Stimulated activated naive CD8-positive, alpha-beta T cell treated with anti-CD3 and anti-CD28 coated beads, Interleukin-15, Interleukin-2, amounts not matched to agents 100 U/mL and 50 U/mL, for 24 hours (primary cell): ENCODE measurements at regions not wholly inside any gene's neighbourhood (a gene's known extent, or its start where the extent isn't known, plus 50 kb on each side); places are given as distances from the start of the nearest gene placed in this dataset.
"Not testable (repeated sequence)": the region's sequence is repeated elsewhere in the genome, so short reads cannot be mapped to it uniquely, and the experiment has no call there.

ENCODE experiments used
- ATAC-seq: fragments of 150-1000 bp; cut with Tn5 transposase; one replicate; pipeline ENCODE4 v1.10.0; 2021
- DNase-seq: peaks from one replicate; pipeline ENCODE4 v3.0.0; 2021

DNA sequence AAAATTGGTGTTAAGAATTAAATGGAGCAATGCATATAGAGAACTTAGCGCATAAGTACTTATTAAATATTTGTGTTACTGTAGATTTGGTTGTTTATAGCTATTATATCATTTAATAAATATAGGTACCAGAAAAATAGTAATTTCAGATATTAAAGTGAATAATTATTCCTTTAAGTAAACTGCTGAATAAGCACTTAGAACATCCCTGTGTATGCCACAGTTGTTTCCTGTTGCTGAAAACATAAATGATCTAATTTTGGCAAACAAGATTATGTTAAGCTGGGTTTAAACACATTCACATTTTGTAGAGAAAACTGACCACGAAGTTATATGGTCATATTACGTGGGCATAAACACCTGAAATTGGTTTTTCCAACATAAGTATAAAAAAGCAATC, 388.0 kb upstream of the ZNF804A start:
- no peak for ATAC-seq

DNA sequence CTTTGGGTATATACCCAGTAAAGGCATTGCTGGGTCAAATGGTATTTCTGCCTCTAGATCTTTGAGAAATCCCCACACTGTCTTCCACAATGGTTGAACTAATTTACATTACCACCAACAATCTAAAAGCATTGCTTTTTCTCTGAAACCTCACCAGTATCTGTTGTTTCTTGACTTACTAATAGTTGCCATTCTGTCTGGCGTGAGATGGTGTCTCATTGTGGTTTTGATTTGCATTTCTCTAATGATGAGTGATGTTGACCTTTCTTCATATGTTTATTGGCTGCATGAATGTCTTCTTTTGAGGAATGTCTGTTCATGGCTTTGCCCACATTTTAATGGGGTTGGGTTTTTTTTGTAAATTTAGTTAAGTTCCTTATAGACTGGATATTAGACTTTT, 382.6 kb upstream of the ZNF804A start:
- no peak for DNase-seq
- no peak for ATAC-seq

More for the DNA sequence above, 388.0 kb upstream of the ZNF804A start:
- DNase-seq: no peak

DNA sequence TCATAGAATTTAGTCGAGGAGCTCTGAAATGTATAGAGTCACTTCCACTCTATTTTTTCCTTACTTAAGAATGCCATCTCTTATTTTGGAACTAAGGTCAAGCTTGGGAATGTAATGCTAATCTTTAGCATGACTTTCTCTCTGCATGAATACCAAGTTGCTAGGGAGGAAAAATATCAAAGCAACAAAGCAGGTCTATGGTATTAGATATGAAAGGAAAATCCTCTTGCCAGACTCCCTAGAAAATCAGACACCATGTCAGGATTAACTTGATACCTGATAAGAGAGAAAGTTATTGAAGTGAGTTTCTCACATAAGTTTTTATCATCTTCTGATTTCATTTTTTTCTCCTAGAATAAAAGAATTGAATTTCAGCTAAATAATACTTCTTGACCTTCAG, 341.7 kb upstream of the ZNF804A start:
- ATAC-seq (no peak), DNase-seq (no peak)

DNA sequence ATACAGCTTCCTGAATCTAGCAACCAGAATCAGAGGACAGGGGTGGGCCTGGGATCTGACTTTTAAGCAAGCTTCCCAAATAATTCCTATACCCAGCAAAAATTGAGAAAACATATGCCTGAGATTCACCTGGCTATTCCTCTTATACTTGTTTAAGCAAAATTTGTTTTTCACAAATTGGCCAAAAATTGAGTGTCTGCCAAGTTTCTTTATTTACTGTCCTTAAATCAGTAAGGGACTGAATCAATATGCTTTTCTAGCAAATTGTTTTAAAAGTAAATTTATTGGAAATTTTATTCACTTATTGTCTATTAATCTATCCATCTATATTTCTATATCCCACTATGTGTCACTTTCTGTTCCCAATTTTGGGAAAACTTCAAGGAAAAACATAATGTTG, 337.0 kb upstream of the ZNF804A start:
- ATAC-seq: no peak
- no peak for DNase-seq

DNA sequence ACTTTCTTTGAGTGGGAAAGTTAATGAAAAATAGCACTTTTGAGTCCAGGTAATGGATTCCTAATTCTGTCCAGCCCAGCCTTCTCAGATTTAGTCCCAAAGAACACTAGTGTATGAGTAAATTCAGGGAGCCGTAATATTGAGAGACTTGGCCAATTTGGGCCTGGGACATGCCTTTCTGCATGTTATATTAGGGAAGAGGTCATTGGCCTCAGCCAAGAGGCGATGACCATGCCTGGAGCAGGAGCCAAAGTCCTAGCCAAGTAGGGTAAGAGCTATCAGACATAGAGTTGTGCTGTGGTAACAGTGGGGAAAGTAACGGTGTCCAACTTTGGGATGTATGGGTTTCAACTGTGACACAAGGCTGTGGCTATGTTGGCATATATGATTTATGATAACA, 336.5 kb upstream of the ZNF804A start:
- no peak for DNase-seq
- ATAC-seq: no peak

DNA sequence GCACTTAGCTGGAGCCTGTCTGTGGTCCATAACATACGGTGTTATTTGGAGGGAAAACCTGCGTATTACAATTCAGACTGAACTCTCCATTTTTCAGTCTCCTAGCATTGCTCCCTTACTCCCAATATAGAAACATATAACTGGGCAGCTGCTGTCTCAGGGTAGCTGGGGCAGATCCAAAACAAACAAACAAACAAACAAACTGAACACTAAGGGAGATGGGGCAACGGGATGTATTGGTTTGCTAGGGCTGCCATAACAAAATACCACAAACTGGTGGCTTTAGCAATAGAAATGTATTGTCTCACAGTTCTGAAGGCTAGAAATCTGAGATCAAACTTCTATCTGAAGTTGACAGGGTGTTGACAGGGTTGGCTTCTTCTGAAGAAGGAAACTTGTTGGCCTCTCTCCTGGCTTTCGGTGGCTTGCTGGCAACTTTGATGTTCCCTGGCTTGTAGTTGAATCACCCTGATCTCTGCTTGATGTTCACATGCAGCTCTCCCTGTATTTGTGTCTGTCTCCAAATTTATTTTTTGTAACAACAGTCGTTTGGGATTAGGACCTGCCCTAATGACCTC, 329.3 kb upstream of the ZNF804A start:
- no peak for ATAC-seq
- no peak for DNase-seq

DNA sequence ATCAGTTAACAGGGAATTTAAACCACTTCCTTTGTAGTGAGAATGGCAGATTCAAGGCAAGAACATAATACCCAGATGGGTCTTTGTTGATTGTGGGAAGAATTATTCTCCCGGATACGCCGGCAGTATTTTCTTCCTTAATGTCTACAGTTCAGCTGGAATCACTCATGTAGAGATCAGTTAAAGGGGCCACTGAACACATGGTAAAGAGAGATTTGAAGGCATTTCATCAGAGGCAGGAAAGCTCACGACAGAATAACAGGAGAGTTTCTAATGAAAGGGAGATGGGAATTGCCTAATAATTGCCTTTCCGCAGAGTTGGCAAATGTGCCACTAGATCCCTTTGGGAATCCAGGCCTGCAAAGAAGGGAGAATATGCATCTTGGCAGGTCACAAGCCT, 327.7 kb upstream of the ZNF804A start:
- ATAC-seq (no peak), DNase-seq (no peak)

DNA sequence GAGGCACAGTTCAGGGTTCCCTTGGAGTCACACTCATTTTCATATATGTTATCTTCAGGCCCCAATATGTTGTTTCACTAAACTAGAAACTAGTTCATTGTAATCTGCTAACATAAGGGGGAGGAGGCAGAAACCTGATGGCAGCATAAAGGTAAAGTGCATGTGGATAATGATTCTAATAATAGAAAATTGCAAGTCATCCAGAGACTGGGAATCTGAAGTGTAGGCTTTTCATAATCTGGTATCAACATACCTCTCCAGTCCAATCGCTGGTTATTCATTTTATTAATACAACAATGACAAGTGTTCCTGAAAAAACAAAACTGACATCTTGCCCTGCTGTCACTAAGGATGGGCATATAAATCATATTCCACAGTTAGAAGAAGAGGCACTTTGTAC, 326.3 kb upstream of the ZNF804A start:
- DNase-seq (no peak), ATAC-seq (no peak)

DNA sequence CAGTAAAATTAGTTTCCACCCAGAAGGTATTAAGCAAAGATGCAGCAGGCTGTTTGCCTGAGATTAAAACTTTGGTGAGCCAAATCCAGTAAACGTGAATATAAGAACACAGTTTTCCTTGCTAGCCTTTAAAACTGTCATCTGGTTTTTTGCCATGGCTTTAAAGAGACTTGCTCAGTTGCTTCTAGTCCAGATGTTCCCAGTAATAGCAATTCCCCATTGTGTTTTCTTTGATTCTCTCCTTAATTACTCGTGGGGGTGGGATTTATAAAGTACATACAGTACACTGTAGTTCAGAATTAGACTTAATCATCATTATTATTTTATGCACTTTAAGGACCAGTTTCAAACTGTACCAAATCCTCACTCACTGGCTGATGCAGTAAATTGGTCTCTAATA, 303.5 kb upstream of the ZNF804A start:
- no peak for DNase-seq
- no peak for ATAC-seq

DNA sequence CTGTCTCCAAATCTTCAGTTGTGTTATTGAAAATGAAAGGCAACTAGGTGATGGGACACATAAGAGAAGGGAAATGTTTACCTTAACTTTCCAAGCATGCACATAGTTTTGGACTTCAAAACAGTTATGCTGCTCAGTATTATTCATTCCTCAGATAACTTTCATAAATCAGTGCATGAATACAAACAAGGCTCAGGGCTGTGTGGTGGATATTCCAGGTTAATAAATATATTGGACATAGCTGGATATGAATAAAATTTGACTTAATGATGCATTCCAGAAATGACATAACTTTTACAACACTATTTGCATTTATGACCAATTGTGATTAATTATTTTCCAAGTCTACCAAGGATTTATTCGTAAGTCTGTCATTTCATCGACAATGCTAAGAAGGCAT, 301.2 kb upstream of the ZNF804A start:
- ATAC-seq: no peak
- no peak for DNase-seq

DNA sequence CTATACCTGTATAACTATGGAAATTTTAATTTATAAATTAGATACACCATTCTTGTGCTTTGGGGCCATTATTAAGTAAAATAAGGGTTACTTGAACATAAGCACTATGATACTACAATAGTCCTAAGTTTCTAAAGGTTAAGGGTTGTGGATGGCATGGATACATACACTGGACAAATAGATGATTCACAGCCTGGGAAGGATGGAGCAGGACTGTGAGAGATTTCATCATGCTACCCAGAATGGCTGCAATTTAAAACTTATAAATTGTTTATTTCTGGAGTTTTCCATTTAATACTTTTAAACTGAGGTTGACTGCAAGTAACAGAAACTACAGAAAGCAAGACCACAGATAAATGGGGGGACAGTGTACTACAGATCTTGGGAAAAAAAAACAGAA, 295.8 kb upstream of the ZNF804A start:
- no peak for DNase-seq
- ATAC-seq: no peak

DNA sequence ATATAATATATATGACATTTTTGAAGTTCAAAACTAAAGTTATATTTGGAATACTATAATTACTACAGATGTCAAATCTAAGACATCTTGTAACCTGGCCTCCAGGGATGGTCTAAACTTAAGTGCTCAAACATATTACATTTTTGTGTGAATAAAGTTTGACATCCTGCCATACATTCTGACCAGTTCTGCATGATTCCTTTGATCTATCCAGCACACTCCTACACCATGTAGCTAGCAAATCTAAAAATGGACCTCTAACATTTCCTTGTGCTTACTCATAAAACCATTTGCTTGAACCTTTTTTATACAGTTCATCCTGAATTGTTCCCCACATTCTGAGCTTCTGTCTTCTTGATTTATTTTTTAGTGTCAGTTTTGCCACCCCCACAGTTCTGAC, 294.3 kb upstream of the ZNF804A start:
- ATAC-seq: no peak
- no peak for DNase-seq

DNA sequence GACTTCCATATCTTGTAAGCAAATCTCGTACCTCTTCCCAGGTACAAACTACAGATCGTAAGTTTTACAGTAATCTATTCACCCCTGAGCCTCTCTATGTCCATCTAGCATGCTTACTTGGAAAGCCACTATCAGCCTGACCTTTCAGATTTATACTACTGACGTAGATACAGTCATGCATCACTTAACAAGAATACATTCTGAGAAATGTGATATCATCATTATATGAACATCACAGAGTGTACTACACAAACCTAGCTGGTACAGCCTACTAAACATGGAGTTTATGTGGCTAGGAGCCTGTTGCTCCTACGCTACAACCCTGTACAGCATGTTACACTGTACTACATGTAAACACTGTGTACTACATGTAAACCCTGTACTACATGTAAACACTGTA, 293.2 kb upstream of the ZNF804A start:
- no peak for DNase-seq

DNA sequence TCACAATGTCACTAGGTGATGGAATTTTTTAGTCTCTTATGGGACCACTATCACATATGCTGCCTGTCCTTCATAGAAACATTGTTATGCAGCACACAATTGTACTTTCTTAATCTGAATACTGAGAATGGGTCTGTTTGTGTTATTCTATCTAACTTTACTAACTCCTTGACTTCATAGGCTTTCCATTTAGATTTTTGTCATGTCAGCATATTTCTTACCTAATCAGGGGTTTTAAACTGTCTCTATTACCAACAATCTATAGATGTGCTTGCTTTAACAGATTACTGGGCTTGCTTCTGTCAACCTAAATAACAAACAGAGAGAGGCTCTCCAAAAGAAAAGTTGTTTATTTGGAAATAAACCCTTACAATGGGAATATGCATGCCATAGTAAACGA, 289.6 kb upstream of the ZNF804A start:
- DNase-seq (no peak), ATAC-seq (no peak)

More for the DNA sequence above, 293.2 kb upstream of the ZNF804A start:
- no peak for ATAC-seq

DNA sequence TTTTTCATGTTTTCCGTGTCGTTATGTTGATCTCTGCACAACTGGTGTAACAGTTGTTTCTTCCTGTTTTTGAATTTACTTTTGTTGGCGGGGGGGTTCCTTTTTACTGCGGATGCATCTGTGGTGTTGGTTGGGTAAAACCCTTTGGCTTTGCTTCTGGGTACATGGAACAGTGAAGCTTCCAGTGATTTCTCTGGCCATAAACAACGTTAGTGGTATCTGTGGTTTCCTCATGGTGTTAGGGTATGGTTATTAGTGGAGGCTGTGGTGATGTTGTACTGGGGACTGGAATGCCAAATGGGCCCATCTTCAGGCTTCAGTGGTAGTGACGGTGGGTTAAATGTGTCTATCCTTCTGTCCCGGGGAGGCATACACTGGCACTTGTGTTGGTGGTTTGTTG, 285.4 kb upstream of the ZNF804A start:
- DNase-seq (no peak), ATAC-seq (no peak)

DNA sequence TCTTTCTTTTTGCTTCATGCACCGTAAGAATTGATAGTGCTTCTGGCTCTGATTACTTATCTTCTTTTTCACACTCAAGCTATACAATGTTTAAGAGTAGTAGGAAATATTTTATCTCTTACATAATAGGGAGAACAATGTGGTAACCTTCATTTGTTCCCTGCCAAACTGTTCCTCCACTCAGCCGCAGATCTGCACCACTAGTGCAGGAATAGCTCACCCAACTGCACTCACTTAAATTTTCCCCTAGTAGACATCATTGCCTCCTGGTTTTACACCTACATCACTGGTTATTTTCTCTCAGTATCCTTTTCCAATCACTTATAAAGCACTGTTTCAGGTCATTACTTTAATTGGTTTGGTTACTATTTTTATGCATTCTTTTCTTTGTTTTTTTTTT, 283.5 kb upstream of the ZNF804A start:
- ATAC-seq (no peak), DNase-seq (no peak)

DNA sequence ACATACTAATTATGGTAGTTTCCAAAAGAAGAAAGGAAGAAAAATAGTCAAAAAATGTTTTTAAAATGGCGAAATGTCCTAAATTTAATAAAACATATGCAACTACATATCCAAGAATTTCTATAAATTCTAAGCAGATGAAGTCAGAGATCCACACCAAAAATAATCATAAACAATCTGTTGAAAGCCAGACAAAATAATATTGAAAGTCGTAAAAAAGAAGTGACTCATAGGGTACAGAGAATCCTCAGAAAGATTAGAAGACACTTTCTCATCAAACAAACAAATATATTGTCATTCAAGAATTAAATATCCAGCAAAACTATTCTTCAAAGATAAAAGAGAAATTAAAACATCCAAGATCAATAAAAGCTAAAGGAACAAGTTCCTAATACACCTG, 281.4 kb upstream of the ZNF804A start:
- ATAC-seq (no peak), DNase-seq (no peak)

DNA sequence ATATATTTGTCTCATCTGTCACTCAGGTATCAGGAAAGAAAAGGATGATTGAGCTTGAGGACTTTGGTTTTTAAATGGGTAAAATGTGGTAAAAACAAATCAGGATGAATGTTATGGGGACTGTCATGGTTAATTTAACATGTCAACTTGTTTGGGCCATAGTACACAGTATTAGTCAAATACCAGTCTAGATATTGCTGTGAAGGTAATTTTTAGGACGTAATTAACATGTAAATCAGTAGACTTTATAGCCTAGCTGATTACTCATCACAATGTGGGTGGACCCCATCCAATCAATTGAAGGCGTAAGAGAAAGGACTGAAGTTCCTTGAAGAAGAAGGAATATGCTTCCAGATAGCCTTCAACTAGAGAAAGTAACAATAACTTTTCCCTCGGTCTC, 275.7 kb upstream of the ZNF804A start:
- ATAC-seq (no peak), DNase-seq (no peak)

DNA sequence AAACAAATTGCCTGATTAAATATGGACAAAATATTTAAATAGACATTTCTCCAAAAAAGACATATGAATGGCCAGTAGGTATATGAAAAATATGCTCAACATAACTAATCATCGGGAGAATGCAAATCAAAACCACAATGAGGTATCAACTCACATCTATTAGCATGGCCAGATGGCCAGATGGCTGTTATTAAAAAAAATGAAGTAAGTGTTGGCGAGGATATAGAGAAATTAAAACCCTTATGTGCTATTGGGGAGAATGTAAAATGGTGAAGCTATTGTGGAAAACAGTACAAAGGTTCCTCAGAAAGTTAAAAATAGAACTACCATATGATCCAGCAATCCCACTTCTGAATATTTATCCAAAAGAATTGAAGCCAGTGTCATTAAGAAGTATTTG, 272.3 kb upstream of the ZNF804A start:
- ATAC-seq (no peak), DNase-seq (no peak)

DNA sequence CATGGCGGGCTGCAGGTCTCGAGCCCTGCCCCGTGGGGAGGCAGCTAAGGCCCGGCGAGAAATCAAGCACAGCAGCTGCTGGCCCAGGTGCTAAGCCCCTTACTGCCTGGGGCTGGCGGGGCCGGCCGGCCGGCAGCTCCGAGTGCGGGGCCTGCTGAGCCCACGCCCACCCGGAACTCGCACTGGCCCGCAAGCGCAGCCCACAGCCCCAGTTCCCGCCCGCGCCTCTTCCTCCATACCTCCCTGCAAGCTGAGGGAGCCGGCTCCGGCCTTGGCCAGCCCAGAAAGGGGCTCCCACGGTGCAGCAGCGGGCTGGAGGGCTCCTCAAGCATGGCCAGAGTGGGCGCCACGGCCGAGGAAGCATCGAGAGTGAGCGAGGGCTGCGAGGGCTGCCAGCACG, 270.5 kb upstream of the ZNF804A start:
- not testable (repeated sequence) for ATAC-seq, DNase-seq

DNA sequence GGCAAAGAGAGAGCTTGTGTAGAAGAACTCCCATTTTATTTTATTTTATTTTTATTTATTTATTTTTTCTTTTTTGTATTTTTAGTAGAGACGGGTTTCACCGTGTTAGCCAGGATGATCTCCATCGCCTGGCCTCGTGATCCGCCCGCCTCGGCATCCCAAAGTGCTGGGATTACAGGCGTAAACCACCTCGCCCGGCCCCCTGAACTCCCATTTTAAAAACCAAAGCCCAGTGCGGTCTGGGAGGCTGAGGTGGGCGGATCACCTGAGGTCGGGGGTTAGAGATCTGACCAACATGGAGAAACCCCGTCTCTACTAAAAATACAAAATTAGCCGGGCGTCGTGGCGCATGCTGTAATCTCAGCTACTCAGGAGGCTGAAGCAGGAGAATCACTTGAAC, 267.8 kb upstream of the ZNF804A start:
- ATAC-seq, DNase-seq: not testable (repeated sequence)

DNA sequence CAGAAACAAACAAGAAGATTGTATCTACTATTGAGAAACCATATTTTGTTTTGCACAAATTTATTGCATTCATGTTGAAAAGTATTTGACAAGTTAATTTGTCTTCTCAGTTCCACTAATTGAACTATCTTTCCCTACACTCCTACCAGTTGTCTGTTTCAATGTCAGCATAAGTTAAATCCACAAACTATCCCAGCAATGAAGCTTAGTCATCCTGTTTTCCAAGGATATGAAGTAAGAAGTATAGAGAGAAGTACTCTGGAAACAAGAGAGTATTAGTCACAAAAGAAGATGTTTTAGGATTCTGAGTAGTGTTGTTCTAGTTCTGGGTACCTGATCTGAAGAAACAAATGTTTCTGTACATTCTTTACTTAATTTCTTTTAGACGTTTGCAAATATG, 261.6 kb upstream of the ZNF804A start:
- ATAC-seq: no peak
- no peak for DNase-seq

DNA sequence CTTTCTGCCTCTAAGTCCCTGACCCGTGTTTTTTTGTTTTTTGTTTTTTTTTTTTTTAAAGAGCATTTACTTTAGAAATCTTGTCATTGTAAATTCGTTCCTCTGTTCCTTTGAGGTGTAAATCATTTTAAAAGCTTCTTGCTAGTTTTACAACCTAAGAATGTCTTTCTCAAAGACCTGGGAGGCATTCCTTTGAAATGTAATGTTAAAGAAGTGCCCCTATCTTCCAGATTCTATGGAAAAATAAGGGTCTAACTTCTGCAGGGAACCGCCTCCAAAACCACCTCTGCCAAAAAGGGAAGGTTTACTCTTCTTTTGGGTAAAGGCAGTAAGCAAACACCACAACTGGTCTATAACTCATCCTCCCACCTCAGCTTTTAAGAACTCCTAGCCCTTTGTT, 259.6 kb upstream of the ZNF804A start:
- no peak for DNase-seq
- no peak for ATAC-seq

DNA sequence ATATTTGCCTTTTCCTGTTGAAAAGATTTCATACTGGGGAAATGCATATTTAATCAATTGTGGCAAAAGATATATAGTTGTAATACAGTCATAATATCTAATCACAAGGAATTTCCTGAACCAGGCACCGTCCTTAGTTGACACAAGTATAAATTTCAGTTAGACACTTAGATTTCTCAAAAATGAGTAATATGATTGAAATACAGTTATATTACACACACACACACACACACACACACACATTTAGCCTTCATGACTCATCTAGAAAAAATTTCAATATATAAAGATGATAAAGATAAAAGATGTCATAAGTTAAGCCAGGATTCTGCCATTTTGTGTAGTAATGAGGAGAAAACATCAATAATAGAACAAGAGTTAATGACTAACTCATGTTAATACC, 258.4 kb upstream of the ZNF804A start:
- DNase-seq: no peak
- no peak for ATAC-seq

DNA sequence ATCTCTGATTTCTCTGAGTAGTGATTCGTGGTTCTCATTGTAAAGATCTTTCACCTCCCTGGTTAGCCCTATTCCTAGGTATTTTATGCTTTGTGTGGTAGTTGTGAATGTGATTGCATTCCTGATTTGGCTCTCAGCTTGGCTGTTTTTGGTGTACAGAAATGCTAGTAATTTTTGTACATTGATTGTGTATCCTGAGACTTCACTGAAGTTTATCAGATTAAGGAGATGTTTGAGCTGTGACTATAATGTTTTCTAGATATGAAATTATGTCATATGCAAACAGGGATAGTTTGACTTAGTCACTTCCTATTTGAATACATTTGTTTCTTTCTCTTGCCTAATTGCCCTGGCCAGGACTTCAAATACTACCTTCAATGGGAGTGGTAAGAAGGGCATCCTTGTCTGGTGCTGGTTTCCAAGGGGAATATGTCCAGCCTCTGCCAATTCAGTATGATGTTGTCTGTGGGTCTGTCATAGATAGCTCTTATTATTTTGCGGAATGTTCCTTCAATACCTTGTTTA, 251.9 kb upstream of the ZNF804A start:
- no peak for ATAC-seq
- no peak for DNase-seq
